GM19328 (cell line): ENCODE measurements at regions not wholly inside any gene's neighbourhood (a gene's known extent, or its start where the extent isn't known, plus 50 kb on each side); places are given as distances from the start of the nearest gene placed in this dataset.
"Not testable (repeated sequence)": the region's sequence is repeated elsewhere in the genome, so short reads cannot be mapped to it uniquely, and the experiment has no call there.

Source experiments
- ATAC-seq: cut with Tn5 transposase; IDR thresholded peaks from one replicate; pipeline ENCODE4 v1.9.1; 2021; ENCODE audit warnings: mild to moderate bottlenecking, moderate library complexity; ENCODE audit not compliant: unreplicated experiment

DNA sequence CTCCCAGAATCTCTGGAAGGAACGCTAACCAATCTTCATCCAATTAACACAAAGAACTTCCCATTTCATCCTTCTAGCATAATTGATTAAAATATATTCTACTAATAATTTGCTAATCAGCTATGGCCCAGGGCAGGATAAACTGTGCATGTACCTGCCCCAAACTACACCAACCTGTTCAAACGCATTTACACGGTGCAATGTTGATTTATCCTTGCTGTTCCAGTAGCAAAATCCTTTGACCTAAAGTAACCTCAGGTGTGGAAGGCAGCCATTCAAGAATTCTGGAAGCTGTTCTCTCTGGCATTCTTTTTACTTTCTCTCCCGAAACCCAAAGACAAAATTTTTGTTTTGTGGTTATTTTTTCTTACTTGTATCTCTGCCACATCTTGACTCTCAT lies 309.4 kb downstream of the ZNF674 start:
- no peak for ATAC-seq

DNA sequence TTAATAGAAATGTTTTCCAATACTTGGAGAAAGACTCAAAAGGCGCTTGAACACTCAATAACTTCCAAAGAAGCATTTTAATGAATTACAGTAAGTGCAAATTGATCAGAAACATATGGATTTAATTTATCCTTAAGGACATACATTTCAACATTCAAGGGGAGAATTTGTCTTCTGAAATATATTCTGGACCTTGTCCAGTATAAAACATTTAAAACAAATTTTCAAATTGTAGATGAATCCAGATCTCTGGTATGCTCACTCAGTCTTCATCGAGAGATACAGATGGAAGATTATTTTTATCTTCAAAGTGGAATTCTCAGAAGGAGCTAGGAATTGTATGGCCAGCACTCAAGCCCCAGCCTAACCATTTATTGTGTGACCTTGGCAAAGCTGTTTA lies 310.4 kb downstream of the ZNF674 start:
- no peak for ATAC-seq

DNA sequence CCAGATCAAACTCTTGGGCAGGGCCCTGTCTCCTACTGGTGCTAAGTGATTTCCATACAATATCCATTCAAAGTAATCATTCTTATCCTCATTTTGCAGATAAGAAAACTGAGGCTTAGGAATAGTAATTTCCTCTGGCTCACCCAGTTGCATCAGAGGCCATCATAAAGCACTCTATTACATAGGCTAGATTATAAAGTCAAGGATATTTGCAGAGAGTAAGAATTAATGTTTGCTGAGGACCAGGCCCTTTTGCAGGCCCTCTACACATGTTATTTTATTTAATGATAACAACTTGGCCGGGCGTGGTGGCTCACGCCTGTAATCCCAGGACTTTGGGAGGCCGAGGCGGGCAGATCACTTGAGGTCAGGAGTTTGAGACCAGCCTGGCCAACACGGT lies 316.8 kb downstream of the ZNF674 start:
- ATAC-seq = no peak

DNA sequence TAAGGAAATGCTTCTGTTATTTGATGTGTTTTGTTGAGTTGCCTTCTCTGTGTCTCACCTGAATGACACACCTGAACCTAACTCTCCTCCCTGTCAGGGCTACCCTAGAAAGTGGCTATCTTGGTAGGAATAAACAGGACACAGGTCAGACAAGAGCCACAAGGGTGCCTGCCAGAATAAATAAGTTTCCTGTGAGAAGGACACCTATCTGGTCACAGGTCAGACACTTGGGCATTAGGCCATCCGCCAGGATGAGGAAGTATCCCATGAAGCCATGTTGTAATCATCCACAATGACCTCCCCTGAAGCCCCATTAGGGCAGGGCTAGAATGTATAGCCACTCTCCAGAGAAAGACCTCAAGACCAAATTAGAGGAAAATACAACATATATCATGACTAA lies 318.8 kb downstream of the ZNF674 start:
- no peak for ATAC-seq

DNA sequence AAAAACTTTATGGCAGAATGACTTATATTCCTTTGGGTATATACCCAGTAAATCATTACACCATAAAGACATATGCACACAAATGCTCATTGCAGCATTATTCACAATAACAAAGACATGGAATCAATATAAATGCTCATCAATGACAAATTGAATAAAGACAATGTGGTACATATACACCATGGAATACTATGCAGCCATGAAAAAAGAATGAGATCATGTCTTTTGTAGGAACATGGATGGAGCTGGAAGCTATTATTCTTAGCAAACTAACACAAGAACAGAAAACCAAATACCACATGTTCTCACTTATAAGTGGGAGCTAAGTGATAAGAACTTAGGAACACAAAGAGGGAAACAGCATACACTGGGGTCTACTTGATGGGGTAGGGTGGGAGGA lies 321.7 kb downstream of the ZNF674 start:
- ATAC-seq = not testable (repeated sequence)

DNA sequence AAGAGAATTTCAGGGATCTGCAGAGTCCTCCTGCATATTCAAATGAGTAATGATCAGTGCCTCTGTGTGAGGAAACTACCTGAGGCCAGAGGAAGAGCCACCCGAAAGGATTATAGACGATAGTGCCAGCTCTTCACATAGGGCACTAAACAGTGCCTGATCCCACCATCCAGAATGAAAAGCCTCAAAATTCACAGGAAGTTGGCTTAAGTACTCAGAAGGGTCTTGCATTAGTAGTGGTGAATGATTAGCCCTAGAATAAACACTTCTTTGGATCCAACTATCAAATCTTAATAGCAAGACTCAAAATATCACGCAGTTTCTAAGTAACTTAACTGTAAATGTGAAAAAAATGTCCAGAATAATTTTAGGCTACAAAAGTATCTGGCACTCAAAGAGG lies 324.4 kb downstream of the ZNF674 start:
- ATAC-seq = no peak

DNA sequence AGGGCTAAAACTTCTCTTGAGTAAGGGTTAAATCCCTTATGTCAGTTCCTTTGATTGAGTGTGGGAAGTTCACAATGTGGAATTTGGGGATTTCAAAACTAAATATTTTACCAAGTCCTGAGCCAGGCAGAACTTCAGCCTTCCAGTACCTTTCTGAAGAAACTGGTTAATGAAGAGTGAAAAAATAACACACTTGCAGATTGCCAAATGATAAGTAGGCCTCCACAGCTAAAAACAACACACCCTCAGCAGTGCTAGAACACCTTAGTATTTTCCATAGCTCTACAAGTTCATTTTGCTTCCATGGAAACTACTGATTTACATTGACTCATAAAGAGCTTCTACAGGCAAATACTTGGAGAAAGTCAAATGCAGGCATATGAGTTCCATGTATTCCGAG lies 326.8 kb downstream of the ZNF674 start:
- ATAC-seq = no peak

DNA sequence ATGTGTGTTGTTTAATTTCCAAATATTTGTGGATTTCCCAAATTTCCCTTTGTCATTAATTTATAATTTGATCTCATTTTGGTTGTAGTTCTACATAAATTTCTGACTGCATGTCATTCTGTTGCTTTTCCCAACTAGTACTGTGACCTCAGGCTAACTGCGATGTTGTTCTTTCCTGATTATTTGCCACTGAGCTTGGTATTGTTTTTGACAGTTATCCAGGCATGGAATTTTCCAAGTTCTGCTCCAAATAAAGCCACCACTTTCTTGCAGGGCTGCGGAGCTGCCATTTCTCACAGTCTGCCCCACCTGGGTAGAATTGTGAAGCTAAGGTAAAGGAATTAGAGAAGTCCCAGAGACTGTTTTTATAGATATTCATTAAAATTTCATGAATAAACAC lies 328.8 kb downstream of the ZNF674 start:
- no peak for ATAC-seq

DNA sequence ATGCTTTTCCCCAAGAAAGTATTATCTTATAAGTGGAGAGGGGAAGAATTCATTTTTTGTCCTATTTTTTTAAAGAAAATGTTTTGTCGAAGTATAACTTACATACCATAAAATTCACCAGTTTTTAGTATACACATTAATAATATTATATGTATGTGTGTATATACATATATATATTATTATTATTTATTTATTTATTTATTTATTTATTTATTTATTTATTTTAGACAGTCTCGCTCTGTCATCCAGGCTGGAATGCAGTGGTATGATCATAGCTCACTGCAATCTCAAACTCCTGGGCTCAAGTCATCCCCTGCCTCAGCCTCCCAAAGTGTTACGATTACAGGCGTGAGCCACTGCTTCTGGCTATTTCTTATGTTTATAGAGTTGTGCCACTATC lies 334.1 kb downstream of the ZNF674 start:
- no peak for ATAC-seq

DNA sequence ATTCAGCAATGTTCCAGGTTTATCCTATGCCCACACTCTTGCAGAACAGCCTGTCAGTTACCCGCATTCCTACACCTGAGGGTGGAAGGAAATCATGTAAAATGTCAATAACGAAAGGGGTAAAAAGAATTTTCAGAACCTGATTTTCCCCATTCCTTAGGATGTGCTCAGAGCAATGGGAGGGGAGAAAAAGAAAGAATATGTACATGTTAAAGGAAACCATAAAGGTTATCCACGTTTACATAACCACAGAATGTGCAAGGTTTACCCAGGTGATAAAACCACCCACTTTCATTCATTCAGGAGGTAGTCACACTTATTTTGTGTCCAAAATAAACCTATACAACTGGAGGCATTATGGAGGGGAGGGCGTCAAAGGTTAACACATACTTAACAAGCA lies 335.5 kb downstream of the ZNF674 start:
- no peak for ATAC-seq

DNA sequence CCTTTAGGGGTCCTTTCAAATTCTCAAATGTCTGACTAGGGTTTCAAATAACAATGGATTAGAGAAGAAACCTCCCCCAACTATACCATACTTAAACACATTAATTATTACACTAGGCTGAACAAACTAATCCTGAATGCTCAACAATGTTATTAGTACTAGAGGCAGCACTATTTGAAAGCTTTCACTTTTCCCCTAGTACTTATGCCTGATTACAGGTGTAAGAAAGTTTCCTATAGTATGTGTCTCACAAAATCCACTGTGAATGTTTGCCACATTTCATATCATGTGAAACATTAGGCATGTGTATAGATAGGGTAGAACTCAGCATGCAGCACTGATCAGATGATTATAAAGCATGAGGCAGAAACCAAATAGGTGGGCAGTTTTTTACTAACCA lies 336.2 kb downstream of the ZNF674 start:
- ATAC-seq = no peak

DNA sequence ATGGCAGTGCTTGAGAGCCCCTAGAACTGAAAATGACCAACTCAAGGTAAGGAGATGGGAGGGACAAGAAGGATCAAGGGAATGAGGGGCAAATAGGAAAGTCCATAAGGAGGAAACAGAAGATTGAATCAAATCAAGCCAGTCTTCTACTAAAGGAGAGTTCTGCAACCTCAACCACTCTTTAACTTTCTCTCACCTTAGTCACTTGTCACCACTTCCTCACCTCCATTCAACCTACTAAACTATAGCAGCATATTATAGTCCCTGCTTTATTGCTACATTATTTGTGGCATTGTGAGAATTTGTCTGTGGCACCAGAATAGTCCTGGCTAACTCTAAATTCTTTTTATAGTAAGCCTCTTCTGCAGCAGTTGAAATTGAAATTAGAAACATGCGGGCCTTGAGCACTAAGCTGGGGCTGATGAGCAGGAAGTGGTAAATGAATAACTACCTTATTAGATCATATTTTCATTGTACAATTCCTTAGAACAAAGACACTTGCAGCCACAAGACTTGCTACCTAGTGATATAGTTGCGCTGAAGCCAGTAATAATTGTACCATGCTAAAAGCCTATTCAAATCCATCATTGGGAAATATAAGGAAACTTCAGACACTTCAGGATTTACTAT lies 336.9 kb downstream of the ZNF674 start:
- peak; percentile 53 for ATAC-seq

DNA sequence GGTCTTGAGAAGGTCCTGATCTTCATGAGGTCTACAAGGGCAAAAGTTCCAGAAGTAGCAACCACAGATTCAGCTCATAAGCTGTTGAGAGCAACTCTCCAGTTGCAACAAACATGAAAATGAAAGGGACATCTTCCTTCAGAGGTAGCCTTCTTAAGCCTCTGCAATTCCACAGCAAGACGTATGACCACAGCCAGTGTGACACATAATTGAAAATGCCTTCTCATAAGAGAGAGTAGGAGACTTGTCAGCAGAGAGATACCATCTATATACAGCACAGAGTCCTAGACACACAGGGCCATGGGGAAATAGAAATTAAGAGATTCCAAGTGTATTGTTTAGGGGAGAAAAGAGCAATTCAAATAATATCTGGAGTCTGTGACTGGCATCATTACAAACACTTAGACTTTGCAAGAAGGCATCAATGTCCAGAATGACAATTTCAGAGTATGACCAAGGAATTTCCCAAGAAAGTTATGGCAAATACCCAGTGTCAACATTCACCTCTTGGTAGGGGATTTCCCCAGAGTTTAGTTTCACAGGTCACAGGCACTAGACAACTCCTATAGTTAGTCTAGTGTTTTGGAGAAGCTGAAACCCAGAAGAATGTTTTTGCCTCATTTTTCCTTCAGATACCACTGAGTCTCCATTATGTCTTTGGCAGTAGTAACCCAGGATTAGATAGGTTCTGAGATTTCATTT lies 340.3 kb downstream of the ZNF674 start:
- ATAC-seq = no peak

DNA sequence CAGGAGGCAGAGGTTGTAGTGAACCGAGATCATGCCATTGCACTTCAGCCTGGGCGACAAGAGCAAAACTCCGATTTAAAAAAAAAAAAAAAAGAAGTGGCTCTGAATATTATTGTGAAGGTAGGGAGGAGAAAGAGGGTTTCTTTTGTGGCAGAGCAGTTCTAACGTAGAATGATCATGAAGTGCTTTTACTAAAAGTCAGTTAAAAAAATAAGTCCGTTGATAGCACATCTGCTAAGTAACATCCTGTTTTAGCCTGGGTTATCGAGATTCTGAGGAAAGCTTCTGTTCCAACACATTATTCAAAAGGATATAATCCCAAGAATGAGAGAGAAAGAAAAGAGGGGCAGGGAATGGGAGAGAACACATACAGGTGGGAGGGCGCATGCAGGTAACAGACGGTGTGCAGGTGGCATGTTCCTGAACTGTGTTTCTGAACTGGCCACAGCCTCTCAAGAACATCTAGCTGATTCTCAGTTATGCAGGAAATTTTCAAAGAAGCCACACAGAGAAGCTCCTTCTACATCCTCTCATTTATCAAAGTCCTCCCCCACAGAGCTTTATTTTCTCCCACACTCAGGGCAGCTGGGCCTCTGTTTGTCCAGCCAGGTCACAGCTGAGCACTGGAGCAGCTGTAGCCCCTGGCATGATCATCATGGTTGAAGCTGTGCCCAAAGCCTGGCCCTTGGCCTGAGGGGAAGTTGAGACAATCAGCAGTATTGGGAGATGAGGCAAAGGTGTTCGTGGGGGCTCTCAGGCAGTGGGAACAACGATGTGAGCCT lies 342.3 kb downstream of the ZNF674 start:
- ATAC-seq = no peak

DNA sequence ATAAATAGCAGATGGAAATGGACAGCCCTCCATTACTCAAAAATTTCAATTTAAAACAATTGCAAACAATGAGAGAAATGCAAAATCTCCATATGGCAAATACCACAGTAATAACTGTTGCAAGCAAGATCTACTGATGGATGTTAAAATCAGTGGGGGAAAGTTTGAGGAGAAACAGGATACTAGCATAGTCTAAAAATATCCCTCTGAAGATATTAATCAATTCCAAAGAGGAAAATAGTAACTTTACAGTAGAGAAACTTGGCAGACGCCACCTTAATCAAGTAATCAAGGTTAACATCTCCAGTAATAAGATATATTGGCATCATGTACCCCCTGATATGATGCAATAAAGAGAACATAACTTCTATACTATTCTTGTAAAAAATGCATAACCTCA lies 344.8 kb downstream of the ZNF674 start:
- ATAC-seq = no peak

DNA sequence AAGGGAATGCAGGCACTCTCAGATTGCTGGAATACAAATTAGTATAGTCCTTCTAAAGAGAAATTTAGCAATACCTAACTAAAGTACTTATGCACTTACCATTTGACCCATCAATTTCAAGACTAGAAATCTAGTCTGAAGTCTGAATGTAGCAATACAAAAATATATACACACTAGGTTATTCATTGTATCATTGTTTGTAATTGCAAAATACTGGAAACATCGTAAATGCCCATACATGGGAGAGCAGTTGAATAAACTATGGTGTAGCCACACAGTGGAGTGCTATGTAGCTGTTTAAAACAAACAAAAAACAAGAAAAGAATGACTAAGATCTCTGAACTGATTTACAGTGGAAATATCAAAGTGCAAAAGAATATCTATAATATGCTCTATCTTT lies 346.4 kb downstream of the ZNF674 start:
- ATAC-seq = no peak

DNA sequence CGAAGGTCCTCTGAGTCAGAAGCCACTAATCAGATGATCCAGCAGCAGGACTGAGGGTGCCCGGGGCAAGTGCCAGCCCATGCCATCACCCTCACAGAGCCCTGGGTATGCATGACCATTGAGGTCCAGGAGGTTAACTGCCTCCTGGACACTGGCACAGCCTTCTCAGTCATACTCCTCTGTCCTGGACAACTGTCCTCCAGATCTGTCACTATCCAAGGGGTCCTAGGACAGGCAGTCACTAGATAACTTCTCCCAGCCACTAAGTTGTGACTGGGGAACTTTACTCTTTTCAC lies 358.5 kb downstream of the ZNF674 start:
- ATAC-seq = not testable (repeated sequence)

DNA sequence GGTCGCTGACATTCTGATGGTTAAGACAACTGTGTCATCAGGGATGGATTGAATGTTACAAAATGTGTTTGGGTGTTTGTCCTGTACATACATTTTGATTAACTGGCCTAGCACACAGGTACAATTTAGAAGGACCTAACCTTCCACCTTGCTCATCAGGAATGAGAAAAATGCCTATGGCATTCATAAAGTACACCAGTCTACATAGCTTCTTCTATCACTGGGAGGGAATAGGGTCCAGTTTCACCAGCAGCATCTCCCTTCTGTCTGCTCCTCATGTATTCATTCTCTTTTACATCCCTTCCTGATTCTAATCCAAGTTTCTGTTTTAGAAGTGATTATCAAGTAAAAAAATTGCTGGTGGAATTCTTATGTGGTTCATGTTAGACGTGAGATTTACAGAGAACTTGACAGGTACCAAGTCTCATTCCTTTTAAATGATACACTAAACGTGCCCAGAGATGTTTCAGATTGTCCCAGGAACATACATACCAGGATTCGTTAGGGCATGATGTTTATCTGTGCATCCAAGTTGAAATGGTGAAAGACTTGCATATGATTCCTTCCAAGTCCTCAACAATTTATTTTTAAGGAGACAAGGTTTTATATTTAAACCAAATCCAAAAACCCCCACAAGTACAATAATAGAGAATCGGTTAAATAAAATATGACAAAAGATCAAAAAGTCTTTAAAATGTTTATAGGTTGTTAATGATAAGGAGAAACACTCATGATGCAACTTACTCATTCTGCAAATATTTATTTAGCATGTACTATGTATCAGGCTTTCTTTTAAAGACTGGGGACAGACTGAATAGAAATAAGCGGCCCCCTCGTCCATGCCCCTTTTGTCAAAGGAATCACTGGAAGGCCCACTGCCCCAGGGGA lies 359.1 kb downstream of the ZNF674 start:
- ATAC-seq = no peak

DNA sequence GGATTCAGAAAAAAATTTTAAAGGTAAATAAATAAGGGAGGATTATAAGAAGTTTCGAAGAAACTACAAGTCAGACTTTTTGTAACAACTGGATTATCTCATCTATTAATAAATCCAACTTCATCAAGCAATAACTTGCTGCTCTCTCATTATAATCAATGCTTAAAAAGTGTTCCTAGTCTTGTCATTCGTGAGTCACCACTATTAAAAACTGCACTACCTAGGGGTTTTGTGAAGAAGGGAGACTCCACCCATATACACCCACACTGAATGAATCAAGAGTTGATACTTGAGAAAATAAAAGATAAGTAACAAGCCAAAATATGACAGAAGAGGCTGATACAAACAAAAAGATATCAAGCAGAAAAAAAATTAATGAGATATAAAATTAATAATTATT lies 360.5 kb downstream of the ZNF674 start:
- ATAC-seq = no peak

DNA sequence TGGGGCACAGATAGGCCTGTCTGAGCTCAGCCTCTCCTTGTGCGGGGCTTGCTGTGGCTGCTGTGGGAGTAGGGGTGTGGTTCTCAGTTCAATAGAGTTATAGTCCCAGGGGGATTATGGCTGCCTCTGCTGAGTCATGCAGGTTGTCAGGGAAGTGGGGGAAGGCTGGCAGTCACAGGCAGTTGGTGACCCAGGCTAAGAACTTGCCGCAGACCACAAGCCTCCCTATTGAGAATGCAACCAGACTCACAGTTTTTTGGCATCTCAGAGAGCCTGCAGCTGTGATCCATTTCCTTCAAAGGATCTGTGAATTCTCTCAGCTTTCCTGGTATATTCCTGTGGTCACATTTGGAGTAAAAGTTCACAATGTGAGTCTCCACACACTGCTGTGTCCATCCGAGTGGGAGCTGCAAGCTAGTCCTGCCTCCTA lies 364.9 kb downstream of the ZNF674 start:
- peak; percentile 90 for ATAC-seq

DNA sequence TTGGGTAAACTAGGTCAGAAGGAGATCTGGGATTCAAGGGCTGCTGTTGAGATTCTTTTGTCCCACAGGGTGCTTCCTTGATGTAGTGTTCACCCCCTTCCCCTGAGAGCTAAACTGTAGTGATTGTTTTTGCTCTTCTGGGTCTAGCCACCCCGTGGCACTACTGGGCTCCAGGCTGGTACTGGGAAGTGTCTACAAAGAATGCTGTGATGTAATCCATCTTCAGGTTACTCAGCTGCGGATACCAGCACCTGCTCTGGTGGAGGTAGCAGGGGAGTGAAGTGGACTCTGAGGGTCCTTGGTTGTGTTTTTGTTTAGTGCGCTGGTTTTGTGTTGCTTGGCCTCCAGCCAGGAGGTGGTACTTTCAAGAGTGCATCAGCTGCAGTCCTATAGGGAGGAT lies 365.5 kb downstream of the ZNF674 start:
- ATAC-seq = no peak
